ENCODE measurements at regions not wholly inside any gene's neighbourhood (a gene's known extent, or its start where the extent isn't known, plus 50 kb on each side); places are given as distances from the start of the nearest gene placed in this dataset.

- Histone ChIP-seq H3K9me3 (ENCODE audit: control insufficient read depth in 2 of 2, insufficient read depth in 1 of 2, low read length in 1 of 2) (peaks cover 0 to 12% of the 10 kb centered on the region in 2 donors), H3K4me3 (ENCODE audit: low read length in 2 of 2) (no peak overlapping the region), H3K27ac (ENCODE audit: low read depth in 1 of 2, low read length in 1 of 2) (no peak overlapping the region), H3K27me3 (ENCODE audit: control insufficient read depth in 2 of 2, insufficient read depth in 1 of 2, low read length in 1 of 2) (no peaks in the 10 kb centered on the region), H3K36me3 (ENCODE audit: control insufficient read depth in 2 of 2, insufficient read depth in 2 of 2, low read length in 1 of 2) (no peaks in the 10 kb centered on the region), H3K4me1 (ENCODE audit: control insufficient read depth in 2 of 2, insufficient read depth in 2 of 2, low read length in 2 of 2) (no peaks in the 10 kb centered on the region)
- DNase-seq (ENCODE audit: low read depth in 6 of 9, low spot score in 9 of 9): no peak
- 82% methylated on average over 4 of the region's 4 CpGs for WGBS
These were observed 172.8 kb upstream of the SATB1 start for GRCh38 chr3:18597919-18598318.

DNA sequence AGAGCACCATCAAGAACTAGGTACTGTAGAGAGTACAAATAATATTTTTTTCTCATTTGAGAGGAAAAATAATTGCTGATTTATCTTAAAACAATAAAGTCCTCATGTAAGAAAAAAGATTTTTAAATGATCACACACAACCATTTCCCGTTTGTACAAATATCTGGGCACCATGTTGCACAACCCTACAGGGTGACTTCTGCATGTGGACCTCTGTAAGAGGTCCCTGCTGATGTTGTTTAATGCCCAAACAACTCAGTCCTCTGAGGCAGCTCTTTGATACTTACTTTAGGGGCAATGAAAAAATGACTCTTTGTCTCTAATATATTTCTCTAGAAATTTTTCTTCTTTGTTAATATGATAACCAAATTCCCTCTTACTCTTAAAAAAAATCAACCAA, 168.1 kb upstream of the SATB1 start:
- H3K4me1 ChIP-seq (ENCODE audit: control insufficient read depth in 2 of 2, insufficient read depth in 2 of 2, low read length in 2 of 2): no peaks in the 10 kb centered on the region
- H3K27me3 ChIP-seq (ENCODE audit: control insufficient read depth in 2 of 2, insufficient read depth in 1 of 2, low read length in 1 of 2): no peaks in the 10 kb centered on the region
- H3K36me3 ChIP-seq (ENCODE audit: control insufficient read depth in 2 of 2, insufficient read depth in 2 of 2, low read length in 1 of 2): no peaks in the 10 kb centered on the region
- H3K4me3 ChIP-seq (ENCODE audit: low read length in 2 of 2): no peak overlapping the region
- 43% methylated on average over 1 of the region's 1 CpG for WGBS
- no peak overlapping the region for H3K27ac ChIP-seq (ENCODE audit: low read depth in 1 of 2, low read length in 1 of 2)
- peaks cover 0 to 12% of the 10 kb centered on the region in 2 donors for H3K9me3 ChIP-seq (ENCODE audit: control insufficient read depth in 2 of 2, insufficient read depth in 1 of 2, low read length in 1 of 2)
- DNase-seq (ENCODE audit: low read depth in 6 of 9, low spot score in 9 of 9): no peak

DNA sequence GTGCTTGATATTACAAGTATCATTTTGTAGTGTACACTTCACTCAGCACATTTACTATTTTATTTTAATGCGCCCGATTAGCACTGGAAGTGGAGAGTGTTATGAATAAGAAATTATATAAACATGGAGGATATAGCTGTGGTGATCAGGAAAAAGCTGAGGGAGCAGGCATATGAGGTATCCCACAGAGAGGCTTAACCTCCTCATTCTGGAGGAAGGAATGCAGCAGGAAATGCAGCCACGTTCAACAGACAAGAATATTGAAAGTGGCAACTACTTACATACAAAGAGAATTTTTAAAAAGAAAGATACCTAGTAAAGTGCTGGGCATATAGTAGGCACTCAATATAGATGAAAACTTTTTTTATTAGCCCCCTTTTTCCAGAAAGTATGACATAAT, 166.0 kb upstream of the SATB1 start:
- H3K27ac ChIP-seq (ENCODE audit: low read depth in 1 of 2, low read length in 1 of 2): no peak overlapping the region
- 86% methylated on average over 3 of the region's 3 CpGs for WGBS
- H3K36me3 ChIP-seq (ENCODE audit: control insufficient read depth in 2 of 2, insufficient read depth in 2 of 2, low read length in 1 of 2): no peaks in the 10 kb centered on the region
- no peaks in the 10 kb centered on the region for H3K27me3 ChIP-seq (ENCODE audit: control insufficient read depth in 2 of 2, insufficient read depth in 1 of 2, low read length in 1 of 2)
- H3K4me3 ChIP-seq (ENCODE audit: low read length in 2 of 2): no peak overlapping the region
- H3K4me1 ChIP-seq (ENCODE audit: control insufficient read depth in 2 of 2, insufficient read depth in 2 of 2, low read length in 2 of 2): no peaks in the 10 kb centered on the region
- H3K9me3 ChIP-seq (ENCODE audit: control insufficient read depth in 2 of 2, insufficient read depth in 1 of 2, low read length in 1 of 2): no peaks in the 10 kb centered on the region
- DNase-seq (ENCODE audit: low read depth in 6 of 9, low spot score in 9 of 9): no peak

DNA sequence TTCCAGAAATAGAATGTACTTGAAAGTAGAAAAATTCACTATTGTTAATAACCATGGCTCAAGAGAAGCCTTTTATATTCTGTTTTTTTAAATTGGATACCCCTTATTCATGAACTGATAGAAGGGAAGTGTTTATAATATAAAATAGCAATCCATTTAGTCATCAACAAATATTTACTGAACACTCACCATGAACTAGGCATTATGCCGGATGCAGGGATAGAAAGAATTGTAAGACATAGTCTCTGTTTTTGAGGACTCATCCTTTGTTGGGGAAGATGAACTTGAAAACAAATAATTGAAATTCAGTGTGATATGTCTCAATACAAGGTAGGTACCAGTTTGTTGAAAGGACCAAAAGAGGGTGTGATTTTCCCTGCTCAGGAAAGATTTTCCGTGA, 160.9 kb upstream of the SATB1 start:
- Histone ChIP-seq H3K36me3 (ENCODE audit: control insufficient read depth in 2 of 2, insufficient read depth in 2 of 2, low read length in 1 of 2) (no peaks in the 10 kb centered on the region), H3K27ac (ENCODE audit: low read depth in 1 of 2, low read length in 1 of 2) (no peak overlapping the region), H3K27me3 (ENCODE audit: control insufficient read depth in 2 of 2, insufficient read depth in 1 of 2, low read length in 1 of 2) (no peaks in the 10 kb centered on the region), H3K4me1 (ENCODE audit: control insufficient read depth in 2 of 2, insufficient read depth in 2 of 2, low read length in 2 of 2) (peaks cover 4 to 6% of the 10 kb centered on the region in 2 donors), H3K9me3 (ENCODE audit: control insufficient read depth in 2 of 2, insufficient read depth in 1 of 2, low read length in 1 of 2) (no peaks in the 10 kb centered on the region), H3K4me3 (ENCODE audit: low read length in 2 of 2) (no peak overlapping the region)
- no peak for DNase-seq (ENCODE audit: low read depth in 6 of 9, low spot score in 9 of 9)
- 99% methylated on average over 2 of the region's 2 CpGs for WGBS

- no peaks in the 10 kb centered on the region for H3K36me3 ChIP-seq (ENCODE audit: control insufficient read depth in 2 of 2, insufficient read depth in 2 of 2, low read length in 1 of 2)
- no peaks in the 10 kb centered on the region for H3K9me3 ChIP-seq (ENCODE audit: control insufficient read depth in 2 of 2, insufficient read depth in 1 of 2, low read length in 1 of 2)
- DNase-seq (ENCODE audit: low read depth in 6 of 9, low spot score in 9 of 9): no peak
- 88% methylated on average over 1 of the region's 1 CpG for WGBS
- no peak overlapping the region for H3K4me3 ChIP-seq (ENCODE audit: low read length in 2 of 2)
- peak overlapping the region in 1 of 2 donors; percentile 8 for H3K27ac ChIP-seq (ENCODE audit: low read depth in 1 of 2, low read length in 1 of 2)
- no peaks in the 10 kb centered on the region for H3K27me3 ChIP-seq (ENCODE audit: control insufficient read depth in 2 of 2, insufficient read depth in 1 of 2, low read length in 1 of 2)
- peaks cover 4 to 6% of the 10 kb centered on the region in 2 donors for H3K4me1 ChIP-seq (ENCODE audit: control insufficient read depth in 2 of 2, insufficient read depth in 2 of 2, low read length in 2 of 2)
These were observed 160.1 kb upstream of the SATB1 start for GRCh38 chr3:18585004-18585968.

DNA sequence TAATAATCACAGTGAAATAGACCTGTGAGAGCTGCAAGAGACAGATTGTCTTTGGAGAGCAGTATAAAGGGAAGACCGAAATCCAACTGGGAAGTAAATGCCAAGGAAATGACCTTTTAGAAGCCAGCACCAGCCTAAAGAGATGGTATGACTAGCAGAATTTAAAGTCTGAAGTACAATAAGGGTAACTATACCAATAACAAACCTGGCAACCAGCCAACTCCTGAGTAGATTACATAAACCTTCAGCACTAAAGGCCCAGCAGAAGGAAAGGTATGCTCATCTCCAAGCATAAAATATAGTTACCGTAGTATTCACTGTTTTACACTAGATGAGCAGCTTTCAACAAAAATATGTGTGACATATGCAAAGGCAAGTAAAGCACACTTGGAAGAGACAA, 155.1 kb upstream of the SATB1 start:
- H3K4me1 ChIP-seq (ENCODE audit: control insufficient read depth in 2 of 2, insufficient read depth in 2 of 2, low read length in 2 of 2): peaks cover 2 to 11% of the 10 kb centered on the region in 2 donors
- H3K27ac ChIP-seq (ENCODE audit: low read depth in 1 of 2, low read length in 1 of 2): no peak overlapping the region
- DNase-seq (ENCODE audit: low read depth in 6 of 9, low spot score in 9 of 9): peak in 1 of 9 donors; percentile 57
- no peaks in the 10 kb centered on the region for H3K36me3 ChIP-seq (ENCODE audit: control insufficient read depth in 2 of 2, insufficient read depth in 2 of 2, low read length in 1 of 2)
- H3K4me3 ChIP-seq (ENCODE audit: low read length in 2 of 2): no peak overlapping the region
- WGBS: 48% methylated on average over 2 of the region's 2 CpGs
- no peaks in the 10 kb centered on the region for H3K27me3 ChIP-seq (ENCODE audit: control insufficient read depth in 2 of 2, insufficient read depth in 1 of 2, low read length in 1 of 2)
- H3K9me3 ChIP-seq (ENCODE audit: control insufficient read depth in 2 of 2, insufficient read depth in 1 of 2, low read length in 1 of 2): no peaks in the 10 kb centered on the region

DNA sequence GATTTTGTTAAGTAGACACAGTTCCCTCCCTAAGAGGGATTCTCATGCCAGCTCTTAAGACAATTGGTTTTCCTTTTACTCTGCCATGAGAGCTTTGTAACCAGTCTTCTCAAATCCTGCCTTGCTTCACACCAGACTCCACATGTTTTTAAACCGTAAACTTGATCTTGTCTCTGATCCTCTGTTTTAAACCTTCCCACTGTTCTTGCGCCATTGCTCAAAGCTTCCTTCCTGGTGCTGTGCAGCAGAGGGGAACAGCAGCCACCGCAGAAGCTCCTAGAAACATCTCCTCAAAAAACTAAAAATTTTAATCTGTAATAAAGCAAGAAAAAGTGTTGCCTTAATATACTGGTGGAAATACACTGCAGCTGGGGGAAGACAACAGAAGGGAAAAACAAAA, 154.5 kb upstream of the SATB1 start:
- peak in 1 of 9 donors; percentile 26 for DNase-seq (ENCODE audit: low read depth in 6 of 9, low spot score in 9 of 9)
- no peak overlapping the region for H3K27ac ChIP-seq (ENCODE audit: low read depth in 1 of 2, low read length in 1 of 2)
- WGBS: 59% methylated on average over 3 of the region's 3 CpGs
- no peaks in the 10 kb centered on the region for H3K36me3 ChIP-seq (ENCODE audit: control insufficient read depth in 2 of 2, insufficient read depth in 2 of 2, low read length in 1 of 2)
- peaks cover 0 to 8% of the 10 kb centered on the region in 2 donors for H3K4me1 ChIP-seq (ENCODE audit: control insufficient read depth in 2 of 2, insufficient read depth in 2 of 2, low read length in 2 of 2)
- no peaks in the 10 kb centered on the region for H3K9me3 ChIP-seq (ENCODE audit: control insufficient read depth in 2 of 2, insufficient read depth in 1 of 2, low read length in 1 of 2)
- H3K4me3 ChIP-seq (ENCODE audit: low read length in 2 of 2): no peak overlapping the region
- H3K27me3 ChIP-seq (ENCODE audit: control insufficient read depth in 2 of 2, insufficient read depth in 1 of 2, low read length in 1 of 2): no peaks in the 10 kb centered on the region

GRCh38 chr3:18575573-18575972, 150.4 kb upstream of the SATB1 start:
- WGBS: 86% methylated on average over 8 of the region's 8 CpGs
- no peak for DNase-seq (ENCODE audit: low read depth in 6 of 9, low spot score in 9 of 9)

DNA sequence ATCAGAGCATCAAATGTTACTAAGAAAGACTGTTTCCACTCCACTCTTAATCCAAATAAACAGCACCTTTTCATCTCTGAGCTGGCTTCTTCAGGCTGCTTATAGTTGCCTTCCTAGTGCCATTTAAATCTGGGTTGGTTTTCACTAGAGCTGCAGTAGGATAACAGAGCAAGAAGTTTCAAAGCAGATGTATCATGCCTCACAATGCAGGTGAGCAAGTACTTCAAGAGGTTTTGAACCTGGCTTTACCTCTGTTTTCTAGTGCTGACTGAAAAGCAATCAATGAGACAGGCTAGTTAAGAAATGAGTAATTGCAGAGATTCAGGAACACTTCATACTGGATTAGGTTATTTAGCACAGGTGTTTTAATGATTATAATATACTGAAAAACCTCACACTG, 147.7 kb upstream of the SATB1 start:
- no peaks in the 10 kb centered on the region for H3K27me3 ChIP-seq (ENCODE audit: control insufficient read depth in 2 of 2, insufficient read depth in 1 of 2, low read length in 1 of 2)
- H3K36me3 ChIP-seq (ENCODE audit: control insufficient read depth in 2 of 2, insufficient read depth in 2 of 2, low read length in 1 of 2): no peaks in the 10 kb centered on the region
- no peaks in the 10 kb centered on the region for H3K9me3 ChIP-seq (ENCODE audit: control insufficient read depth in 2 of 2, insufficient read depth in 1 of 2, low read length in 1 of 2)
- H3K4me1 ChIP-seq (ENCODE audit: control insufficient read depth in 2 of 2, insufficient read depth in 2 of 2, low read length in 2 of 2): peaks cover 6 to 15% of the 10 kb centered on the region in 2 donors
- H3K27ac ChIP-seq (ENCODE audit: low read depth in 1 of 2, low read length in 1 of 2): no peak overlapping the region
- no peak overlapping the region for H3K4me3 ChIP-seq (ENCODE audit: low read length in 2 of 2)
- DNase-seq (ENCODE audit: low read depth in 6 of 9, low spot score in 9 of 9): peak in 1 of 9 donors; percentile 40

More at GRCh38 chr3:18575573-18575972, 150.4 kb upstream of the SATB1 start:
- Histone ChIP-seq H3K9me3 (ENCODE audit: control insufficient read depth in 2 of 2, insufficient read depth in 1 of 2, low read length in 1 of 2) (no peaks in the 10 kb centered on the region), H3K27ac (ENCODE audit: low read depth in 1 of 2, low read length in 1 of 2) (no peak overlapping the region), H3K4me3 (ENCODE audit: low read length in 2 of 2) (no peak overlapping the region), H3K36me3 (ENCODE audit: control insufficient read depth in 2 of 2, insufficient read depth in 2 of 2, low read length in 1 of 2) (no peaks in the 10 kb centered on the region), H3K4me1 (ENCODE audit: control insufficient read depth in 2 of 2, insufficient read depth in 2 of 2, low read length in 2 of 2) (peaks cover 6 to 23% of the 10 kb centered on the region in 2 donors), H3K27me3 (ENCODE audit: control insufficient read depth in 2 of 2, insufficient read depth in 1 of 2, low read length in 1 of 2) (no peaks in the 10 kb centered on the region)

All from thymus (tissue), 11 donors.